Colonic mucosa (tissue), 4 donors: ENCODE measurements at regions not wholly inside any gene's neighbourhood (a gene's known extent, or its start where the extent isn't known, plus 50 kb on each side); places are given as distances from the start of the nearest gene placed in this dataset.

Experiments
- DNase-seq: peaks from one replicate; pipeline ENCODE4 v3.0.0-alpha.2; 2020
- H3K27ac ChIP-seq: fragments of 200-600 bp; one replicate; pipeline ENCODE4 v1.8.0; 2021
- H3K27me3 ChIP-seq: fragments of 200-600 bp; one replicate; pipeline ENCODE4 v1.8.0; 2021
- H3K36me3 ChIP-seq: fragments of 200-600 bp; one replicate; pipeline ENCODE4 v1.8.0; 2021
- H3K4me1 ChIP-seq: fragments of 200-600 bp; one replicate; pipeline ENCODE4 v1.8.0; 2021; ENCODE audit warnings: mild to moderate bottlenecking
- H3K4me3 ChIP-seq: fragments of 200-600 bp; one replicate; pipeline ENCODE4 v1.8.0; 2021
- H3K9ac ChIP-seq, 2 donors: one replicate each; pipeline ENCODE4 v1.7.0; 2013; ENCODE audit warnings: control low read depth in 2 of 2, low read depth in 2 of 2, low read length in 2 of 2
- H3K9me3 ChIP-seq: fragments of 200-600 bp; one replicate; pipeline ENCODE4 v1.8.0; 2021
- intact Hi-C: fragments of 100-400 bp; cut with DNase I; formaldehyde crosslinking; loops from one replicate; pipeline ENCODE4 v1.14.1; 2022
- TF ChIP-seq, protein P1 (sequence below): fragments of 200-600 bp; IDR thresholded peaks from one replicate; pipeline ENCODE4 v1.8.0; 2022; ENCODE audit warnings: antibody characterized with exemption, mild to moderate bottlenecking
- donor health status: healthy.
- donor health status: DM: no; HTN: no; CAD: no.
- donor health status: DM: no; HTN: no; CAD: no.

DNA sequence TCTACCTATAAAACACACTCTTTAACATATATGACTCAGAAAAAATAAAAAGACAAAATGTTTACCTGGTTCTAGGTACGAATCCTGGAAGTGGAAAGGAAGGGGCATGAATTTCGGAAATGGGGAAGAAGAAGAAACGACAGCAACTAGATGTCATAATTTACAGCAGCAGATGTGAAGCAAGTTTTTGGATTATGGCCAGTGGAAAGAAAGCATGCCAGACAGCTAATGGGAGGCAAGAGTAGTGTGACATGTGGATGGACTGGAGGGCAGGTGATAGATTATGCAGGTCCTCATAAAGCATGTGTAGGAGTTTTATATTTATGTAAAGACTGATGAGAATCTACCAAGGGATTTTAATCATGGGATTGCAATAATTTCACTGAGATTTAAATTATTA is 279.0 kb upstream of the TACR3 start:
- no peaks in the 10 kb centered on the region for H3K9me3 ChIP-seq
- TF ChIP-seq, protein P1, sequence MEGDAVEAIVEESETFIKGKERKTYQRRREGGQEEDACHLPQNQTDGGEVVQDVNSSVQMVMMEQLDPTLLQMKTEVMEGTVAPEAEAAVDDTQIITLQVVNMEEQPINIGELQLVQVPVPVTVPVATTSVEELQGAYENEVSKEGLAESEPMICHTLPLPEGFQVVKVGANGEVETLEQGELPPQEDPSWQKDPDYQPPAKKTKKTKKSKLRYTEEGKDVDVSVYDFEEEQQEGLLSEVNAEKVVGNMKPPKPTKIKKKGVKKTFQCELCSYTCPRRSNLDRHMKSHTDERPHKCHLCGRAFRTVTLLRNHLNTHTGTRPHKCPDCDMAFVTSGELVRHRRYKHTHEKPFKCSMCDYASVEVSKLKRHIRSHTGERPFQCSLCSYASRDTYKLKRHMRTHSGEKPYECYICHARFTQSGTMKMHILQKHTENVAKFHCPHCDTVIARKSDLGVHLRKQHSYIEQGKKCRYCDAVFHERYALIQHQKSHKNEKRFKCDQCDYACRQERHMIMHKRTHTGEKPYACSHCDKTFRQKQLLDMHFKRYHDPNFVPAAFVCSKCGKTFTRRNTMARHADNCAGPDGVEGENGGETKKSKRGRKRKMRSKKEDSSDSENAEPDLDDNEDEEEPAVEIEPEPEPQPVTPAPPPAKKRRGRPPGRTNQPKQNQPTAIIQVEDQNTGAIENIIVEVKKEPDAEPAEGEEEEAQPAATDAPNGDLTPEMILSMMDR: no peak
- no peak for DNase-seq
- no peaks in the 10 kb centered on the region for H3K27me3 ChIP-seq
- H3K36me3 ChIP-seq: no peaks in the 10 kb centered on the region
- no peak overlapping the region for H3K4me3 ChIP-seq
- H3K9ac ChIP-seq: no peak overlapping the region
- no peak overlapping the region for H3K27ac ChIP-seq
- intact Hi-C loops: no loop called here
- no peaks in the 10 kb centered on the region for H3K4me1 ChIP-seq

DNA sequence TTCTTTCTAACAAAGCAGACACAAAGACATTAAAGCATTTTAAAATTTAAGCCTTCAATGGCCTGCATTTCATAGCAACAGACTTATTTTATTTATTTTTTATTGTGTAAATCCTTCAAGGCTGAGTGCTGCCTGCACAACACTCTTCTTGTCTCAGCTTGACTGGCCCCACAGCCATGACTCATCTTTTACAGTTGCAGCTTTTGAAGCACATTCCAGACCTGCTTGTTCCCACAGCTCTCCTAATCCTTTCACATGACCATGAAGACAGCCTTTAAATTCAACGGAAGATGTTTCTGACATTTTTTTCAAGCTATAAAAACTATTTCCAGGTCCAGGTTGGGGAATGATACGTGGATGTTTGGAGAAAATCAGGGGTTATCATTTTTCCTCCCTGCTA is 276.9 kb upstream of the TACR3 start:
- no peak overlapping the region for H3K4me3 ChIP-seq
- intact Hi-C loops: no loop called here
- TF ChIP-seq, protein P1: no peak
- H3K27me3 ChIP-seq: no peaks in the 10 kb centered on the region
- no peaks in the 10 kb centered on the region for H3K4me1 ChIP-seq
- DNase-seq: no peak
- H3K27ac ChIP-seq: no peak overlapping the region
- H3K9me3 ChIP-seq: no peaks in the 10 kb centered on the region
- no peak overlapping the region for H3K9ac ChIP-seq
- H3K36me3 ChIP-seq: no peaks in the 10 kb centered on the region

DNA sequence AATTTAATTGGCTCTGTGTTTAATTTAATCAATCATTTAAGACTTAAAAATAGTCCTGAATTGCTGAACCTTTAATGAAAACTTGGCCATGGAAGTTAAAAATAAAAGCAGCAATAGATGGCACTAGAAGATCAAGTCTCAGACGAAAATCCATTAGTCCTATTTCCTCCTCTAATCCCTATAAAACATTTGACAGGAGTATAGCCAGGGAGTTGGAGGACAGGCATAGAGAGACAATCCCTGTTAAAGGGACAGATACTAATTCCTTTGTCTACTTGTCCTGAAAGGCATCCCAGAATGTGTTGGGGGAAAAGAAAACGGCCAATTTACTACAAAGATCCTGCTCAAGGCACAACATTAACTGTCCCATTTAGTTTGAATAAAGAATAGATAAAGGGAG is 276.3 kb upstream of the TACR3 start:
- TF ChIP-seq, protein P1: no peak
- no peak overlapping the region for H3K4me3 ChIP-seq
- no peak overlapping the region for H3K27ac ChIP-seq
- no peak for DNase-seq
- H3K36me3 ChIP-seq: no peaks in the 10 kb centered on the region
- intact Hi-C loops: no loop called here
- no peaks in the 10 kb centered on the region for H3K27me3 ChIP-seq
- H3K9ac ChIP-seq: no peak overlapping the region
- H3K9me3 ChIP-seq: no peaks in the 10 kb centered on the region
- H3K4me1 ChIP-seq: no peaks in the 10 kb centered on the region

DNA sequence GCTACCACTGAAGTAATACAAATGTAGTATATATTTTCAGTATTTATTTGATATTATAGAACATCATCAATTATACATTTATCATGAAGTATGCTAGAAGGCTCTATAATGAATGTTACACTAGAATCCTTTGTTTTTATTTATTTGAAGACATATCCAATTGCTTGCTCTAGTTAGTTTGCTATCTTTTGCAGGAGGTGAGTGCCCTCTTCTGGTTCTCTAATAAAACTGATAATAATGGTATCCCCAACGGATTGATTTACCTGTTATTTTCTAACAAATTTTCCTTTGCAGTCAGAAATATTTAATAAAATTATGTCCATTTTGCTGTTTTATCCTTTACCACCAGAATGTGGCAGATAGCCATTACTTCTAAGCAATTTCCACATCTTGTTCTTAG is 274.3 kb upstream of the TACR3 start:
- no peak for DNase-seq
- H3K9ac ChIP-seq: no peak overlapping the region
- TF ChIP-seq, protein P1: no peak
- no peak overlapping the region for H3K4me3 ChIP-seq
- intact Hi-C loops: no loop called here
- H3K4me1 ChIP-seq: no peaks in the 10 kb centered on the region
- no peaks in the 10 kb centered on the region for H3K36me3 ChIP-seq
- H3K27ac ChIP-seq: no peak overlapping the region
- H3K9me3 ChIP-seq: no peaks in the 10 kb centered on the region
- H3K27me3 ChIP-seq: no peaks in the 10 kb centered on the region

- no peaks in the 10 kb centered on the region for H3K4me1 ChIP-seq
- H3K27ac ChIP-seq: no peak overlapping the region
- no peak for DNase-seq
- intact Hi-C loops: no loop called here
- no peaks in the 10 kb centered on the region for H3K9me3 ChIP-seq
- H3K36me3 ChIP-seq: no peaks in the 10 kb centered on the region
- no peaks in the 10 kb centered on the region for H3K27me3 ChIP-seq
- H3K4me3 ChIP-seq: no peak overlapping the region
- no peak overlapping the region for H3K9ac ChIP-seq
- TF ChIP-seq, protein P1: no peak
These were observed 262.7 kb upstream of the TACR3 start for GRCh38 chr4:103982454-103982853.
